SK-N-MC (cell line): ENCODE measurements at regions not wholly inside any gene's neighbourhood (a gene's known extent, or its start where the extent isn't known, plus 50 kb on each side); places are given as distances from the start of the nearest gene placed in this dataset.

ENCODE experiments used
- EZH2 ChIP-seq: fragments of 200-600 bp; sonication (generic); IDR thresholded peaks from one replicate; pipeline ENCODE4 v1.6.1; 2017; ENCODE audit warnings: antibody characterized with exemption
- FOXP2 ChIP-seq: optimal IDR thresholded peaks from 2 replicates; pipeline ENCODE3; 2011; ENCODE audit warnings: mild to moderate bottlenecking, moderate library complexity; ENCODE audit not compliant: insufficient read depth; ENCODE audit errors: extremely low read length, control extremely low read depth
- POLR2AphosphoS5 ChIP-seq: IDR thresholded peaks from 2 replicates; pipeline ENCODE4 v1.6.1; 2012; ENCODE audit warnings: mild to moderate bottlenecking, low read depth, low read length, borderline replicate concordance

GRCh38 chr5:13143214-13143613 lies 801.3 kb downstream of the DNAH5 start:
- TF ChIP-seq POLR2AphosphoS5 = no peak
- TF ChIP-seq EZH2 = no peak
- TF ChIP-seq FOXP2 = no peak
